ENCODE measurements at regions not wholly inside any gene's neighbourhood (a gene's known extent, or its start where the extent isn't known, plus 50 kb on each side); places are given as distances from the start of the nearest gene placed in this dataset.
A peak's percentile ranks its signal among the peaks of the same experiment; 100 is the strongest.

- no peaks in the 10 kb centered on the region for H3K27me3 Mint-ChIP-seq
These were observed 56.1 kb downstream of the RMI2 start for GRCh38 chr16:11401161-11402050.

DNA sequence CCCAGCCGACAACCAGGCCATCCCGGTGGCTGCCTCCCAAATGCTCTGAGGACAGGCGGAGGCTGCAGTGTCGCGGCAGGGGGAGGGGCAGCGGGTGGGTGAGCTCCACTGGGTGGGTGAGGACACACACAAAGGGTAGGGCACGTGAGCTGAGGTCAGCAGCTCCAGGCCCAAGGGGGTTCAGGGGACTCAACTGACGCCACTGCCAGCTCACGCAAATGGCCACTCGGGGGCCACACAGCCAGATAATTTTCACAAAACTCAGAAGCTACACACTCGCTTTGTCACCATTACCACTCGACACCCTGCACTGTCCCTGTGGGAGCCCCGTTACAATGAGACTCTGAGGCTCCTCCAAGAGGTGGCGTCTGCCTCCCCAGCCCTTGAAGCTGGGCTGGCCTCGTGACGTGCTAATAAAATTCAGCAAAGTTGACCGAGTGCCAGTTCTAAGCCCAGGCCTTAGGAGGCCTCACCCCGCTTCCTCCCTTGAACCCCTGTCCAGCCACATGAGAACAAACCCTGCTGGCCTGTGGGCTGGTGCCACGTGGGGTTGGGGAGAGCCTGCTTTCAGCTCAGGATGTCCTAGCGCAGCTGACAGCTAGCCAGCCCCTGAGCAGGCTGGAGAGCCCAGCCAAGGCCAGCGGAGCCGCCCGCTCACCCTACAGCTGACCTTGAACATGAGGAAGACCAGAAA, 56.9 kb downstream of the RMI2 start:
- no peaks in the 10 kb centered on the region for H3K36me3 Mint-ChIP-seq (ENCODE audit: low read depth)
- H3K4me1 Mint-ChIP-seq (ENCODE audit: low read depth) = no peaks in the 10 kb centered on the region
- H3K9me3 Mint-ChIP-seq = no peaks in the 10 kb centered on the region
- no peak for DNase-seq
- H3K27ac Mint-ChIP-seq = no peak overlapping the region
- H3K27me3 Mint-ChIP-seq = no peaks in the 10 kb centered on the region
- no peak overlapping the region for H3K4me3 Mint-ChIP-seq

More at GRCh38 chr16:11401161-11402050, 56.1 kb downstream of the RMI2 start:
- no peak overlapping the region for H3K27ac Mint-ChIP-seq
- no peaks in the 10 kb centered on the region for H3K36me3 Mint-ChIP-seq (ENCODE audit: low read depth)
- H3K4me3 Mint-ChIP-seq = no peak overlapping the region
- H3K4me1 Mint-ChIP-seq (ENCODE audit: low read depth) = no peaks in the 10 kb centered on the region
- DNase-seq = no peak
- no peaks in the 10 kb centered on the region for H3K9me3 Mint-ChIP-seq

DNA sequence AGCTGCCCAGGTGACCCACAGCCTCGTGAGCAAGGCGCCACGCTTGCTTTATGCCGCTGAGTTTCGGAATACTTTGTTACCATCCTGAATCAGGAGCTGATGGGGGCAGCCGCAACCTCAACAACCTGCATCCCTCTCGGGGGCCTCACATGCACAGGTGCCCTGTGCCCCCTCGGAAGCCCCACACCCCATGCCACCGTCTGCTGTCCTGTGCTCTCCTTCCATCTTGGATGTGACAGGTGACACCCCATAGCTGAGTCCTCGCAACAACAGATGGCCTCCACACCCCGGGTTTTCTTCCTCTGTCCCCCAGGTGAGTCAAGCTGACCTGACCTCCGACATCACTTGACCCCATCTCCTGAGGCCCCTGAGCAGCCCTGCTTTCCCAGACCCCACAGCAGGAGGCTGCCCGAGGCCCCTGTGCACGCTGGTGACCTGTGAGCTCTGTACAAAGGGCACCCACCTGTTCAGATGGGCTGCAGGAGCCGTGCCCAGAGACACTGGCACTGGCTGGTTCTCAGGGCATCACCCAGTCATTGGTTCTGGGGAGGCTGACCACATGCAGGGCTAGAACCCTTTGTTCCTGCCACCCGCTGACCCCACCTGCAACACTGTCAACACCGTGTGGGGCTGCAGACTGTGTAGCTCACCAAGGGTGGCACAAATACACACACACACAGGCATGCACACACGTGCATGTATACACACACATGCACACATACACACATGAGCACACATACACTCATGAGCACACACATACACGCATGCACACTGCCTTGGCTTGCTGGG, 57.7 kb downstream of the RMI2 start:
- no peaks in the 10 kb centered on the region for H3K27me3 Mint-ChIP-seq
- no peak overlapping the region for H3K4me3 Mint-ChIP-seq
- no peaks in the 10 kb centered on the region for H3K9me3 Mint-ChIP-seq
- no peak overlapping the region for H3K27ac Mint-ChIP-seq
- no peaks in the 10 kb centered on the region for H3K36me3 Mint-ChIP-seq (ENCODE audit: low read depth)
- DNase-seq = no peak
- H3K4me1 Mint-ChIP-seq (ENCODE audit: low read depth) = peaks cover 2% of the 10 kb centered on the region

DNA sequence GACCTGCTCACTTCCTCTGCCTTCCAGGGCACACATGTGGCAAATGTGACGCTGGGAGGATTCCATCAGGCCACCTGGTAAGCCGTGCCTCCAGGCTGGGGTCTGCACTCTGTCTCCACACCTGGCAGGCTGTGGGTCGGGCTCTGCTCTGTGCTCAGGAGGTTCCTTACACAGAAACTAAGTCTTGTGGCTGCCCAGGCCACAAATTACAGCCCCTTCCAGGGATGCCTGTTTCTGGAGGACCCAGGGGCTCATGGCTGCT, 58.2 kb downstream of the RMI2 start:
- Mint-ChIP-seq H3K4me1 (ENCODE audit: low read depth) (peaks cover 2% of the 10 kb centered on the region), H3K27ac (no peak overlapping the region), H3K36me3 (ENCODE audit: low read depth) (no peaks in the 10 kb centered on the region), H3K4me3 (no peak overlapping the region), H3K9me3 (no peaks in the 10 kb centered on the region), H3K27me3 (no peaks in the 10 kb centered on the region)
- DNase-seq = no peak

DNA sequence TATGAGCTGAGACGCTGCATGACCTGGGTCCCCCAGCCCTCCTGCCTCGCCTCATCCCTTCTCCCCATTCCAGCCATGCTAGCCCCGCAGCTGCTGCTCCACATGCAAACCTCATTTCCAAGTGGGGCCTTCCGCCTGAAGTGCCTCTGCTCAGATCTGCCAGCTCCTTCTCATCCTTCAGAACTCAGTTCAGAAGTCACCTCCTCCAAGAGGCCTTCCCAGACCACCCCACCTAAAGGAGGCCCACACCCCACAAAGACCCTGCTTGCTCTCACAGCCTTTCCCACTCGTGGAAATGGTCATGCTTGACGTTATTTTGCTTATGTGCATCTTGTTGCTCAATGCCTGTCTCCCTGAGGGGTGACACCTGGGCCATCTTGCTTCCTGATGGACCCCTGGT, 58.7 kb downstream of the RMI2 start:
- H3K4me1 Mint-ChIP-seq (ENCODE audit: low read depth) = peaks cover 2% of the 10 kb centered on the region
- no peak for DNase-seq
- no peak overlapping the region for H3K4me3 Mint-ChIP-seq

DNA sequence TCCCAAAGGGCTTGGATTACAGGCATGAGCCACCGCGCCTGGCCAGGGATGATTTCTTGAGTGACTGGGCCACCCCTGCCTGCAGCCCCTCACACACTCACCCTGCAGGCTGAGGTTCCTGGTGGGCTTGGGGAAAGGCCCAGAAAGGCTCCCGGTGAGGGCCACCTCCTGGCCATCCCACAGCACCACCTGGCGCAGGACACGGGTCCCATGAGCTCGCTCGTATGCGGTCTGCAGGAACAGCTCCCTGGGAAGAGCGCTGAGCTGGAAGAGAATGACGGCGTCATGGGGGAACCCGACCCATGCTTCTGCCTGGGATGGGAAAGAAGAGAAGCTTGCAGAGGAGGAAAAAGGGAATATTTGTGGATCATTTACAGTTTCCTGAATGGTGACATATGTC, 59.3 kb downstream of the RMI2 start:
- H3K36me3 Mint-ChIP-seq (ENCODE audit: low read depth) = no peaks in the 10 kb centered on the region
- DNase-seq = no peak
- H3K27ac Mint-ChIP-seq = no peak overlapping the region
- H3K4me3 Mint-ChIP-seq = no peak overlapping the region
- H3K4me1 Mint-ChIP-seq (ENCODE audit: low read depth) = peaks cover 2% of the 10 kb centered on the region
- H3K27me3 Mint-ChIP-seq = no peaks in the 10 kb centered on the region
- H3K9me3 Mint-ChIP-seq = no peaks in the 10 kb centered on the region

More for the DNA sequence above, 58.7 kb downstream of the RMI2 start:
- Mint-ChIP-seq H3K27ac (no peak overlapping the region), H3K27me3 (no peaks in the 10 kb centered on the region), H3K9me3 (no peaks in the 10 kb centered on the region), H3K36me3 (ENCODE audit: low read depth) (no peaks in the 10 kb centered on the region)

GRCh38 chr16:11405331-11406176, 60.3 kb downstream of the RMI2 start:
- DNase-seq = peak; percentile 75

DNA sequence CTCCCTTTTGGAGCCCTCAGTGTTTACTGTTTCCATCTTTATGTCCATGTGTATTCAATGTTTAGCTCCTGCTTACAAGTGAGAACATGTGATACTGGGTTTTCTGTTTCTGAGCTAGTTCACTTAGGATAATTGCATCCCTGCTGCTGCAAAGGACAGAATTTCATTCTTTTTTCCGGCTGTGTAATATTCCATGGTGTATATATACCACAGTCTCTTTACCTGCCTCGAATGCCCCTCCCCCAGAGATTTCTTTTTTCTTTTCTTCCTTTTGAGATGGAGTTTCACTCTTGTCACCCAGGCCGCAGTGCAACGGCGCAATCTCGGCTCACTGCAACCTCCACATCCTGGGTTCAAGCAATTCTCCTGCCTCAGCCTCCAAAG, 60.9 kb downstream of the RMI2 start:
- no peak overlapping the region for H3K4me3 Mint-ChIP-seq
- DNase-seq = no peak
- H3K9me3 Mint-ChIP-seq = no peaks in the 10 kb centered on the region
- H3K27me3 Mint-ChIP-seq = no peaks in the 10 kb centered on the region
- no peak overlapping the region for H3K27ac Mint-ChIP-seq
- peaks cover 2% of the 10 kb centered on the region for H3K4me1 Mint-ChIP-seq (ENCODE audit: low read depth)
- H3K36me3 Mint-ChIP-seq (ENCODE audit: low read depth) = no peaks in the 10 kb centered on the region

More at GRCh38 chr16:11405331-11406176, 60.3 kb downstream of the RMI2 start:
- Mint-ChIP-seq H3K27ac (no peak overlapping the region), H3K36me3 (ENCODE audit: low read depth) (no peaks in the 10 kb centered on the region), H3K9me3 (no peaks in the 10 kb centered on the region), H3K4me3 (no peak overlapping the region), H3K27me3 (no peaks in the 10 kb centered on the region), H3K4me1 (ENCODE audit: low read depth) (peaks cover 2% of the 10 kb centered on the region)

GRCh38 chr16:11407047-11407982, 62.1 kb downstream of the RMI2 start:
- peaks cover 2% of the 10 kb centered on the region for H3K4me1 Mint-ChIP-seq (ENCODE audit: low read depth)
- no peaks in the 10 kb centered on the region for H3K27me3 Mint-ChIP-seq
- no peaks in the 10 kb centered on the region for H3K36me3 Mint-ChIP-seq (ENCODE audit: low read depth)
- H3K4me3 Mint-ChIP-seq = no peak overlapping the region
- peak; percentile 67 for DNase-seq
- no peak overlapping the region for H3K27ac Mint-ChIP-seq
- no peaks in the 10 kb centered on the region for H3K9me3 Mint-ChIP-seq

GRCh38 chr16:11408216-11408615, 63.0 kb downstream of the RMI2 start:
- H3K4me1 Mint-ChIP-seq (ENCODE audit: low read depth) = peaks cover 2% of the 10 kb centered on the region
- no peak for DNase-seq
- H3K27ac Mint-ChIP-seq = no peak overlapping the region
- no peak overlapping the region for H3K4me3 Mint-ChIP-seq
- H3K9me3 Mint-ChIP-seq = no peaks in the 10 kb centered on the region
- H3K27me3 Mint-ChIP-seq = no peaks in the 10 kb centered on the region
- H3K36me3 Mint-ChIP-seq (ENCODE audit: low read depth) = no peaks in the 10 kb centered on the region

DNA sequence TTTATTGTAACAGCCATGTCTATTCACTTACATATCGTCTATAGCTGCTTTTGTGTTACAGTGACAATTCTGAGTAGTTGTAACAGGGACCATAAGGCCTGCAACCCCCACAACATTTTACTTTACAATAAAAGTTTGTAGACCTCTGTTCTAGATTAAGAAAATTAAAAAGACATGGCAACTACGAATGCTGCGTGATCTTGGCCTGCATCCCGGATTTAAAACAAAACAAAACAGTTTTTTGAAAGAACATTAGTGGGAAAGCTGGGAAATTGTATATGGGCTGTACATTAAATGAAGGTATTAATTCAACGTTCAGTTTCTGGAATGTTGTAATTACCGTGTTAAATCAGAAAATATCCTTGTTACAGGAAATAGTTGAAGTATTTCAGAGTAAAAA, 64.1 kb downstream of the RMI2 start:
- H3K4me3 Mint-ChIP-seq = no peak overlapping the region
- DNase-seq = no peak
- no peaks in the 10 kb centered on the region for H3K27me3 Mint-ChIP-seq
- no peak overlapping the region for H3K27ac Mint-ChIP-seq
- no peaks in the 10 kb centered on the region for H3K9me3 Mint-ChIP-seq
- peaks cover 2% of the 10 kb centered on the region for H3K4me1 Mint-ChIP-seq (ENCODE audit: low read depth)
- no peaks in the 10 kb centered on the region for H3K36me3 Mint-ChIP-seq (ENCODE audit: low read depth)

DNA sequence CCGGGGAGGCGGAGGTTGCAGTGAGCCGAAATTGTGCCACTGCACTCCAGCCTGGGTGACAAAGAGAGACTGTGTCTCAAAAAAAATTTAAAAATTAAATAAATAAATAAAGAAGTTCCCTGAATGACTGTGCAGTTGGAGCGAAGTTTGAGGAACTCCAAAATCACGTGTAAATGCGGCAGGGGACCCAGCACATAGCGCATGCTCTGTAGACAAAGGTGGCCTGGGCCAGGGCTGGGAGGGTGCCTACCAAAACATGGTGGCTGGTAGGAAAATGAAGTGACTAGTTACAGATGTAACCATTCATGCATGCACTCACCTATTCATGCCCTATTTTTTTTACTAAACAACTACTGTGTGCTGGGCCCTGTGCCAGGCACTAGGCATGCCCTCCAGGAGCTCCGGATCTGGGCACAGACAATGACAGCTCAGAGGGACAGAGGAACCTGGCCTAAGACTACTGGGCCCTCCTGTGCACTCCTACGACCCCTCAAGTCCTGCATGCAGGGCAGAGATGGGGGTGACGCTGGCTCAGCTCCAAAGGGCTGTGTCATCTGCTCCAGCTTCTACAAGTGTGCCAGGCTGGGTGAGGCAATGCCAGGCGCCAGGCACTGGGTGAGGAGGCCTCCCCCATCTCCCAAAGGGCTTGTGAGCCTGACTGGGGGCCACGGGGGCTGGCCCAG, 65.3 kb downstream of the RMI2 start:
- Mint-ChIP-seq H3K27me3 (no peaks in the 10 kb centered on the region), H3K36me3 (ENCODE audit: low read depth) (no peaks in the 10 kb centered on the region), H3K4me1 (ENCODE audit: low read depth) (peaks cover 2% of the 10 kb centered on the region), H3K4me3 (no peak overlapping the region), H3K9me3 (no peaks in the 10 kb centered on the region), H3K27ac (no peak overlapping the region)
- no peak for DNase-seq

GRCh38 chr16:11411059-11411550, 65.8 kb downstream of the RMI2 start:
- H3K36me3 Mint-ChIP-seq (ENCODE audit: low read depth) = no peaks in the 10 kb centered on the region
- H3K27me3 Mint-ChIP-seq = no peaks in the 10 kb centered on the region
- H3K4me1 Mint-ChIP-seq (ENCODE audit: low read depth) = peaks cover 2% of the 10 kb centered on the region
- no peaks in the 10 kb centered on the region for H3K9me3 Mint-ChIP-seq
- H3K27ac Mint-ChIP-seq = no peak overlapping the region
- no peak overlapping the region for H3K4me3 Mint-ChIP-seq
- DNase-seq = no peak
